ENCODE measurements at regions not wholly inside any gene's neighbourhood (a gene's known extent, or its start where the extent isn't known, plus 50 kb on each side); places are given as distances from the start of the nearest gene placed in this dataset.
"Not testable (repeated sequence)": the region's sequence is repeated elsewhere in the genome, so short reads cannot be mapped to it uniquely, and the experiment has no call there.

DNA sequence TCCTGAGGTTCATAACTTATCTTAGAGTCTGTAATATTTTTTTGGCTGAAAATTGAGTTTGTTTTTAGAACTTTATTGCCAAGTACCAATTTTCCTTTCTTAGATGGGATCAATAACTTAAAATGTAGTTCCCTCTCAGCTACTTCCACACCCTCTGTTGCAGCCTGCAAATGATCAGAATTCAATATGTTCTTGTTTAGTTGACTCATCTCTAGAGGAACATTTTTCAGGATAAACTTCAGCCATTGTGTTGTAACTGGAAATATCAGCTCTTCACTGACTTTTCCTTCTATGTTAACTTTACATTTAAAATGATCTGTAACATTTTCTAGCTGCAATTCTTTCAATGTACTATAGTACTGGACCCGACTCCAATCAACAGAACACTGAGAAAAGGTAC is 115.7 kb downstream of the ESM1 start:
- Histone ChIP-seq H4K20me1 (ENCODE audit: control insufficient read depth, extremely low read depth, insufficient read depth, low read length) (no peaks in the 10 kb centered on the region), H3K4me2 (ENCODE audit: extremely low read depth, insufficient read depth, low read length) (no peak overlapping the region), H2AFZ (ENCODE audit: low read length) (no peak overlapping the region), H3K27me3 (ENCODE audit: control insufficient read depth, insufficient read depth, low read length) (no peaks in the 10 kb centered on the region), H3K9me3 (ENCODE audit: control insufficient read depth, insufficient read depth, low read depth, low read length) (no peaks in the 10 kb centered on the region), H3K27ac (ENCODE audit: insufficient read depth, low read length) (no peak overlapping the region), H3K79me2 (ENCODE audit: control insufficient read depth, insufficient read depth, low read length) (no peaks in the 10 kb centered on the region), H3K4me1 (ENCODE audit: control insufficient read depth, extremely low read depth, insufficient read depth, low read length) (no peaks in the 10 kb centered on the region), H3K9ac (ENCODE audit: insufficient read depth, low read length) (no peak overlapping the region), H3K36me3 (ENCODE audit: control insufficient read depth, insufficient read depth, low read length) (no peaks in the 10 kb centered on the region), H3K4me3 (replicated peaks in 1 of 4; ENCODE audit: control extremely low read depth in 1 of 4, insufficient read depth in 1 of 4, low read depth in 3 of 4, low read length in 4 of 4) (no peak overlapping the region)
- no peak for DNase-seq (ENCODE audit: low read depth in 2 of 2)
- no peak for TF ChIP-seq EZH2 (IDR thresholded peaks at IDR 0.05; ENCODE audit: low read length, missing control alignments)
- TF ChIP-seq, protein P1, sequence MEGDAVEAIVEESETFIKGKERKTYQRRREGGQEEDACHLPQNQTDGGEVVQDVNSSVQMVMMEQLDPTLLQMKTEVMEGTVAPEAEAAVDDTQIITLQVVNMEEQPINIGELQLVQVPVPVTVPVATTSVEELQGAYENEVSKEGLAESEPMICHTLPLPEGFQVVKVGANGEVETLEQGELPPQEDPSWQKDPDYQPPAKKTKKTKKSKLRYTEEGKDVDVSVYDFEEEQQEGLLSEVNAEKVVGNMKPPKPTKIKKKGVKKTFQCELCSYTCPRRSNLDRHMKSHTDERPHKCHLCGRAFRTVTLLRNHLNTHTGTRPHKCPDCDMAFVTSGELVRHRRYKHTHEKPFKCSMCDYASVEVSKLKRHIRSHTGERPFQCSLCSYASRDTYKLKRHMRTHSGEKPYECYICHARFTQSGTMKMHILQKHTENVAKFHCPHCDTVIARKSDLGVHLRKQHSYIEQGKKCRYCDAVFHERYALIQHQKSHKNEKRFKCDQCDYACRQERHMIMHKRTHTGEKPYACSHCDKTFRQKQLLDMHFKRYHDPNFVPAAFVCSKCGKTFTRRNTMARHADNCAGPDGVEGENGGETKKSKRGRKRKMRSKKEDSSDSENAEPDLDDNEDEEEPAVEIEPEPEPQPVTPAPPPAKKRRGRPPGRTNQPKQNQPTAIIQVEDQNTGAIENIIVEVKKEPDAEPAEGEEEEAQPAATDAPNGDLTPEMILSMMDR (conservative IDR thresholded peaks at IDR 0.05 in 1 of 2, IDR thresholded peaks at IDR 0.05 in 1 of 2; ENCODE audit: low read depth in 1 of 2, low read length in 2 of 2): no peak

DNA sequence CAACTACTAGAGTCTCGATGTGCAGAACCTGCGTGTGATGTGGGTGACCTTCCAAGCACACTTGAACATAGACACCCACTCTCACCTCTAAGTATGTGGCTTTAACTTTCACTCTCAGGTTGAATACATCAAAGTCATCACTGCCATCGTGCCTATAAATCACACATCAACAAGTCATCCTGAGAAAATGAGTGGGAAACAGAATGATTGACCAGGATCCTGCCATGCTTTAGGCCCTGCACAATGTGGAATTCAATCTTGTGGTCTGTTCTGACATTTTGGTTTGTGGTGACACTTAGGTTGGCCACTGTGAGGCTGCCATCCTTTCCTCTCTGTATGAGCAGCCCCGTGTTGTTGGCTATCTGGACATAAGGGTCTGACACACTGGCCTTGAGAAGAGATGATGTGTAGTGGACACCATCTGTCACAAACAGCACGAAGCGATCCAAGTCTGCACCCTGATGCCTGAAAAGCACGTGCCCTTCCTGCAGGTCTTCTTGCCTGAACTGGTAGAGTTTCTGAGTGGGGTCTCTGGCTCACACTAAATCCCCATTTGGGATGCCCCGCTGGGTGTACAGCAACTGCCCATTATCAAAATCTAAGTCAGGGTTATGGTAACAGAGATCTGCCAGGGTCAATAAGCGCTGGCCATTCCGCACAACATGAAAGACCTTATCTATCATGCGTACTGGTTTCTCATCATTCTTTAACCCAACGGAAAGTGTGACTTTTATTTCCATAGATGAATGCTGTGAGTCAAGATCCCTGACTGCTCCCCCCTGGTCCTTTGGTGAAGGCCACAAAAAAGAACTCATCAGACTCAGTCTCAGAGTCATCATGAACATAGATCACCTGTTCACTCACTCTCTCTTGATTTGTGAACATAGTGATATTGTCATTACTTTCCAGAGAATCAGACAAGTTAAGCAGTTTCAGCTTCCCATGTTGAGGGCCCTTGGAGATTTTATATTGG is 116.6 kb downstream of the ESM1 start:
- Histone ChIP-seq H3K79me2 (ENCODE audit: control insufficient read depth, insufficient read depth, low read length) (no peaks in the 10 kb centered on the region), H3K36me3 (ENCODE audit: control insufficient read depth, insufficient read depth, low read length) (no peaks in the 10 kb centered on the region), H3K27ac (ENCODE audit: insufficient read depth, low read length) (no peak overlapping the region), H3K9me3 (ENCODE audit: control insufficient read depth, insufficient read depth, low read depth, low read length) (no peaks in the 10 kb centered on the region), H3K27me3 (ENCODE audit: control insufficient read depth, insufficient read depth, low read length) (no peaks in the 10 kb centered on the region), H3K9ac (ENCODE audit: insufficient read depth, low read length) (no peak overlapping the region), H3K4me3 (replicated peaks in 1 of 4; ENCODE audit: control extremely low read depth in 1 of 4, insufficient read depth in 1 of 4, low read depth in 3 of 4, low read length in 4 of 4) (no peak overlapping the region), H4K20me1 (ENCODE audit: control insufficient read depth, extremely low read depth, insufficient read depth, low read length) (no peaks in the 10 kb centered on the region), H2AFZ (ENCODE audit: low read length) (no peak overlapping the region), H3K4me2 (ENCODE audit: extremely low read depth, insufficient read depth, low read length) (no peak overlapping the region), H3K4me1 (ENCODE audit: control insufficient read depth, extremely low read depth, insufficient read depth, low read length) (no peaks in the 10 kb centered on the region)
- TF ChIP-seq, protein P1 (conservative IDR thresholded peaks at IDR 0.05 in 1 of 2, IDR thresholded peaks at IDR 0.05 in 1 of 2; ENCODE audit: low read depth in 1 of 2, low read length in 2 of 2): no peak
- no peak for TF ChIP-seq EZH2 (IDR thresholded peaks at IDR 0.05; ENCODE audit: low read length, missing control alignments)
- DNase-seq (ENCODE audit: low read depth in 2 of 2): no peak

DNA sequence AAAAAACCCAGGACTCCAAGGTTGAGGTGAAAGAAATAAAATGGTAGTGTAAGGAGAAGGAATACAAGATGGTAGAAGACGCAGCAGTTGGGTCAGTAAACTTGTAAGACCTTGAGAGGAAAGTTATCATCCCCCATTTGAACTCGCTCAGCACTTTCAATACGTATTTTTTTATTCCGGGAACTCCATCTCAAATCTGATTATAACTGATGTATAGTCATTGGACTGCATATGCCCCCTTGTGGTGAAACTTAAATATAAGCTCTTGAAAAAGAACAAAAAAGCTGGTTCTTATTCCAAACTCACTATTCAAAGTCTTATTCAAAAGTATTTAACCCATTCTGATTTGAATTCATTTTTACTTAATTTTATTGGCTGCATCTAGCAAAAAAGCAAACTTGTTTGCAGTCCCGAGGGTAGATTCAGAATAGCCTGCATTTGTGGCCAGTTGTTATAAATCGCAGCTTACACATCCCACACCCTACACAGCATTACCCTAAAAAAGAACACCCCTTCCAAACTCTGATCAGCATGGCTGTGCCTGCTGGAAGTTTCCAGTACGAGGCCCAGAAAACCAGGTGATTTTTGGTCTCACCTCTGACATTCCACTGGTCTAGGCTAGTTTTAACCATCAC is 118.0 kb downstream of the ESM1 start:
- Histone ChIP-seq H4K20me1 (ENCODE audit: control insufficient read depth, extremely low read depth, insufficient read depth, low read length) (no peaks in the 10 kb centered on the region), H3K27ac (ENCODE audit: insufficient read depth, low read length) (no peak overlapping the region), H3K79me2 (ENCODE audit: control insufficient read depth, insufficient read depth, low read length) (no peaks in the 10 kb centered on the region), H3K36me3 (ENCODE audit: control insufficient read depth, insufficient read depth, low read length) (no peaks in the 10 kb centered on the region), H3K27me3 (ENCODE audit: control insufficient read depth, insufficient read depth, low read length) (no peaks in the 10 kb centered on the region), H3K9me3 (ENCODE audit: control insufficient read depth, insufficient read depth, low read depth, low read length) (no peaks in the 10 kb centered on the region), H3K4me3 (replicated peaks in 1 of 4; ENCODE audit: control extremely low read depth in 1 of 4, insufficient read depth in 1 of 4, low read depth in 3 of 4, low read length in 4 of 4) (no peak overlapping the region), H3K4me2 (ENCODE audit: extremely low read depth, insufficient read depth, low read length) (no peak overlapping the region), H2AFZ (ENCODE audit: low read length) (peak overlapping the region; percentile 70), H3K4me1 (ENCODE audit: control insufficient read depth, extremely low read depth, insufficient read depth, low read length) (peaks cover 3% of the 10 kb centered on the region), H3K9ac (ENCODE audit: insufficient read depth, low read length) (no peak overlapping the region)
- peak; percentile 60 to 83 for DNase-seq (ENCODE audit: low read depth in 2 of 2)
- TF ChIP-seq, protein P1 (conservative IDR thresholded peaks at IDR 0.05 in 1 of 2, IDR thresholded peaks at IDR 0.05 in 1 of 2; ENCODE audit: low read depth in 1 of 2, low read length in 2 of 2): peak; percentile 21 to 50
- no peak for TF ChIP-seq EZH2 (IDR thresholded peaks at IDR 0.05; ENCODE audit: low read length, missing control alignments)

DNA sequence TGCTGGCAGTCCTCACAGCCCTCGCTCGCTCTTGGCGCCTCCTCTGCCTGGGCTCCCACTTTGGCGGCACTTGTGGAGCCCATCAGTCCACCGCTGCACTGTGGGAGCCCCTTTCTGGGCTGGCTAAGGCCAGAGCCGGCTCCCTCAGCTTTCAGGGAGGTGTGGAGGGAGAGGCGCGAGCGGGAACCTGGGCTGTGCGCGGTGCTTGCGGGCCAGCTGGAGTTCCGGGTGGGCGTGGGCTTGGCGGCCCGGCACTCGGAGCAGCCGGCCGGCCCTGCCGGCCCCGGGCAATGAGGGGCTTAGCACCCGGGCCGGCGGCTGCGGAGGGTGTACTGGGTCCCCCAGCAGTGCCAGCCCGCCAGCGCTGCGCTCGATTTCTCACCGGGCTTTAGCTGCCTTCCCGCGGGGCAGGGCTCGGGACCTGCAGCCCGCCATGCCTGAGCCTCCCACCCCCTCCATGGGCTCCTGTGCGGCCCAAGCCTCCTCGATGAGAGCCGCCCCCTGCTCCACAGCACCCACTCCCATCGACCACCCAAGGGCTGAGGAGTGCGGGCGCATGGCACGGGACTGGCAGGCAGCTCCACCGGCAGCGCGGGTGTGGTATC is 120.4 kb downstream of the ESM1 start:
- H3K36me3 ChIP-seq (ENCODE audit: control insufficient read depth, insufficient read depth, low read length); H3K4me3 ChIP-seq (replicated peaks in 1 of 4; ENCODE audit: control extremely low read depth in 1 of 4, insufficient read depth in 1 of 4, low read depth in 3 of 4, low read length in 4 of 4); DNase-seq (ENCODE audit: low read depth in 2 of 2); H3K4me2 ChIP-seq (ENCODE audit: extremely low read depth, insufficient read depth, low read length); H3K27me3 ChIP-seq (ENCODE audit: control insufficient read depth, insufficient read depth, low read length); H3K79me2 ChIP-seq (ENCODE audit: control insufficient read depth, insufficient read depth, low read length); H3K9me3 ChIP-seq (ENCODE audit: control insufficient read depth, insufficient read depth, low read depth, low read length); H2AFZ ChIP-seq (ENCODE audit: low read length); H3K9ac ChIP-seq (ENCODE audit: insufficient read depth, low read length); H3K27ac ChIP-seq (ENCODE audit: insufficient read depth, low read length); H4K20me1 ChIP-seq (ENCODE audit: control insufficient read depth, extremely low read depth, insufficient read depth, low read length): not testable (repeated sequence)
- H3K4me1 ChIP-seq (ENCODE audit: control insufficient read depth, extremely low read depth, insufficient read depth, low read length): peaks cover 14% of the 10 kb centered on the region
